OCI-LY3 (cell line): ENCODE measurements at regions not wholly inside any gene's neighbourhood (a gene's known extent, or its start where the extent isn't known, plus 50 kb on each side); places are given as distances from the start of the nearest gene placed in this dataset.

Experiments used
- CTCF ChIP-seq: fragments of 200-600, 300-600 bp; sonication (generic); IDR thresholded peaks from 2 replicates; pipeline ENCODE4 v1.5.1; 2014; ENCODE audit warnings: antibody characterized with exemption, low read length, low read depth
- EZH2phosphoT487 ChIP-seq: fragments of 200-600 bp; shearing (Covaris generic); IDR thresholded peaks from 2 replicates; pipeline ENCODE4 v1.6.1; 2018; ENCODE audit warnings: antibody characterized with exemption, mixed run types, low read depth

GRCh38 chr6:14974792-14975470 is 270.9 kb upstream of the JARID2 start:
- TF ChIP-seq CTCF (no peak), EZH2phosphoT487 (no peak)
